ENCODE measurements at regions not wholly inside any gene's neighbourhood (a gene's known extent, or its start where the extent isn't known, plus 50 kb on each side); places are given as distances from the start of the nearest gene placed in this dataset.

DNA sequence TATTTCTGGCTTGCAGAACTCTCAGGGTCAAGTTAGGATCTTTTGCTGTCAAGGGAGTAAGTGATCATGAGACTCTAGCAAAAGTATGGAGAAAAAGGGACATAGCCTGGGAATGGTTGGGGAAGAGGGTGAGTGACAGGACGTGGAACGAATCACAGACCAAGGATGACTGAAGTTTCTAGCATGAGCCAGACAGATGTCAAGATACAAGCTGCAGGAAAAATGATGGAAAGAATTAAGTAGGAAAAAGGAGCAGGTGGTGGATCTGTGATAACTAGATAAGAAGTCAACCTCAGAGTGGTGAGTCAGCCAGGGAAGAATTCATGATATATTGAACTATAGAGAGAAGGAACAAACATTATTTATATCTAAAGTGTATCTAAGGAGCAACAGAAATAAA, 159.8 kb upstream of the SYNDIG1 start:
- H3K36me3 ChIP-seq, result no peaks in the 10 kb centered on the region
- peaks cover 0 to 9% (median 0%) of the 10 kb centered on the region in 3 donors for H3K27me3 ChIP-seq
- H3K9me3 ChIP-seq, result no peaks in the 10 kb centered on the region
- WGBS, 2 donors, result 81 to 85% methylated on average over 2 of the region's 2 CpGs
- TF ChIP-seq POLR2AphosphoS5 (IDR thresholded peaks at IDR 0.05), result no peak
- TF ChIP-seq, protein P1, sequence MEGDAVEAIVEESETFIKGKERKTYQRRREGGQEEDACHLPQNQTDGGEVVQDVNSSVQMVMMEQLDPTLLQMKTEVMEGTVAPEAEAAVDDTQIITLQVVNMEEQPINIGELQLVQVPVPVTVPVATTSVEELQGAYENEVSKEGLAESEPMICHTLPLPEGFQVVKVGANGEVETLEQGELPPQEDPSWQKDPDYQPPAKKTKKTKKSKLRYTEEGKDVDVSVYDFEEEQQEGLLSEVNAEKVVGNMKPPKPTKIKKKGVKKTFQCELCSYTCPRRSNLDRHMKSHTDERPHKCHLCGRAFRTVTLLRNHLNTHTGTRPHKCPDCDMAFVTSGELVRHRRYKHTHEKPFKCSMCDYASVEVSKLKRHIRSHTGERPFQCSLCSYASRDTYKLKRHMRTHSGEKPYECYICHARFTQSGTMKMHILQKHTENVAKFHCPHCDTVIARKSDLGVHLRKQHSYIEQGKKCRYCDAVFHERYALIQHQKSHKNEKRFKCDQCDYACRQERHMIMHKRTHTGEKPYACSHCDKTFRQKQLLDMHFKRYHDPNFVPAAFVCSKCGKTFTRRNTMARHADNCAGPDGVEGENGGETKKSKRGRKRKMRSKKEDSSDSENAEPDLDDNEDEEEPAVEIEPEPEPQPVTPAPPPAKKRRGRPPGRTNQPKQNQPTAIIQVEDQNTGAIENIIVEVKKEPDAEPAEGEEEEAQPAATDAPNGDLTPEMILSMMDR (IDR thresholded peaks at IDR 0.05), result no peak
- H3K4me1 ChIP-seq, result no peaks in the 10 kb centered on the region
- no peak overlapping the region for H3K27ac ChIP-seq
- no peak overlapping the region for H3K4me3 ChIP-seq
- DNase-seq, result no peak
- intact Hi-C loops (cut with DNase I), result no loop called here

DNA sequence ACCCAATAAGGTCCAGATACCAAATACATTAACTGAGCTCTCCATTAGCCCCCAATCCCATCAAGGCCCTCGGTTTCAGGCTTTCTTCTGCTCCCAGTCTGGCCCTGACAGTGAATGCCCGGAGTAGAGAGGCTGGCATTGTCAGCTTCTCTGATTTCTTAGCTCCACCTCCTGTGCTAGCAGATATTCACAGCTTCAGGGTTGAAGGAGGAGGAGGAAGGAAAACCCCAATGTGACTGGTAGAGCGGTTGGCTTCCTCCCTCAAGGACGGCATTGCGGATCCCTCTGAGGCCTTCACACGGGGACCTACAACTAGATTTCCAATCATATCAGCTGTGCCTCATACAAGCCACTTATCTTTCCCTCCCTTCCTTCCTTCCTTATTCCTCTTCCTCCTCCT, 164.1 kb upstream of the SYNDIG1 start:
- intact Hi-C loops (cut with DNase I), result no loop called here
- Histone ChIP-seq H3K36me3 (no peaks in the 10 kb centered on the region), H3K9me3 (no peaks in the 10 kb centered on the region), H3K4me3 (no peak overlapping the region), H3K27me3 (peaks cover 0 to 2% (median 0%) of the 10 kb centered on the region in 3 donors), H3K27ac (no peak overlapping the region), H3K4me1 (no peaks in the 10 kb centered on the region)
- WGBS, 2 donors, result 50 to 61% methylated on average over 6 of the region's 6 CpGs
- TF ChIP-seq POLR2A (IDR thresholded peaks at IDR 0.05) (no peak), EP300 (IDR thresholded peaks at IDR 0.05) (no peak), POLR2AphosphoS5 (IDR thresholded peaks at IDR 0.05) (no peak)
- TF ChIP-seq, protein P1 (IDR thresholded peaks at IDR 0.05), result no peak
- no peak for DNase-seq

DNA sequence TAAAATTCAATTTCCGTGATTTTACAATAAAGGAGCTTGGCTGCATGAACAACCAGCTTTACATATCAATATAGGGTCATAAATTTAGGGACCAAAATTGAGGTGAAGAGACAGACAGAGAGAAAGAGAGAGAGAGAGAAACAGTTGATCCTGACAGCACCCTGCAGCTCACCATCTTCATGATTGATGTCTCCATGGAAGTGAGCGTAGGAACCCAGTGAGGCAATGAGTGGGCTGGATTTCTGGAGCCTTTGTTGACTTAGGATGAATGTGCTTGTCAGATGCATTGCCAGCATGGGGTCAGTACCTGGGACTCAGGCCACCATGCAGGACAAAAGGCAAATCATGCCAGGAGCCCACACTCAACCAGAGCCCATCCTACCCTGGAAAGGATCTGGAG, 165.1 kb upstream of the SYNDIG1 start:
- Histone ChIP-seq H3K4me1 (no peaks in the 10 kb centered on the region), H3K9me3 (no peaks in the 10 kb centered on the region), H3K27ac (no peak overlapping the region), H3K36me3 (no peaks in the 10 kb centered on the region), H3K4me3 (no peak overlapping the region), H3K27me3 (no peaks in the 10 kb centered on the region)
- intact Hi-C loops (cut with DNase I), result no loop called here
- 83 to 87% methylated on average over 2 of the region's 2 CpGs for WGBS, 2 donors
- no peak for TF ChIP-seq POLR2A (IDR thresholded peaks at IDR 0.05)
- TF ChIP-seq EP300 (IDR thresholded peaks at IDR 0.05), result no peak
- TF ChIP-seq, protein P1 (IDR thresholded peaks at IDR 0.05), result no peak
- TF ChIP-seq POLR2AphosphoS5 (IDR thresholded peaks at IDR 0.05), result no peak
- no peak for DNase-seq

DNA sequence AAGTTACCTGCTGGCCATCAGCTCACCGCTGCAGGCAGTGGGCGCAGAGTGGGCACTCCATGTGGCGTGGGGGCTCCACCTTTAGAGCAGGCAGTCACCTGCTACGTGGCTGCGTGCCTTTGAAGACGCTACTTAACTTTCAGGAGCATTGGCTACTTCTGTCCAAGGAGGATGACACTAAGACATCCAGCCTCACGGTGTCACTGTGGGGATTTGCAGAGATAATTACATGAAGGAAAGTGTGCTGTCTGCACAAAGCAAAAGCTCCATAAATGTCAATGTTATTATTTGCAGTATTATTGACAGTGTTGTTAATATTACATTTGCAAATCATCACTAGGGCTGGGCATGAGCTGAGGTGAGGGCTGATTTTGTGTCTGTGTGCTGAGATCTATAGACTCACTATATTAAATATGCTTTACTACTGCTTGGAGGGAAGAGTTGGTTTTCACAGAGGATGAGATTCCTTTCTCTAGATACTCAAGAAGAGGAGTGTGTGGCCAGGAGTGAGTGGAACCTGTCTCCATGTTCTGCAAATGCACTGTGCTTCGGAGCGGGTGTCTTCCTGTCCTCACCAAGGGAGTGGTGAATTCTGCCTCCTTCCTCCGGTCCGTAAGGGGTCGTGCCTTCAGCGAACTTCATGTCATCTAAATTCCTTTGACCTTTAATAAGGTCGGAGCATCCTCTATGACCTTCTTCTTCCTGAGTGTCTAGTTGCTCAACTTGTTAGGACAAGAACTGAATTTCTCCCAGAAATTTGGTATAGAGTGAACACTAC, 165.8 kb upstream of the SYNDIG1 start:
- no peak overlapping the region for H3K4me3 ChIP-seq
- H3K27ac ChIP-seq, result no peak overlapping the region
- intact Hi-C loops (cut with DNase I), result no loop called here
- no peaks in the 10 kb centered on the region for H3K27me3 ChIP-seq
- no peaks in the 10 kb centered on the region for H3K9me3 ChIP-seq
- DNase-seq, result no peak
- WGBS, 2 donors, result 71 to 85% methylated on average over 14 of the region's 14 CpGs
- no peaks in the 10 kb centered on the region for H3K36me3 ChIP-seq
- H3K4me1 ChIP-seq, result no peaks in the 10 kb centered on the region
- TF ChIP-seq POLR2A (IDR thresholded peaks at IDR 0.05), result no peak
- no peak for TF ChIP-seq POLR2AphosphoS5 (IDR thresholded peaks at IDR 0.05)
- TF ChIP-seq, protein P1 (IDR thresholded peaks at IDR 0.05), result no peak
- no peak for TF ChIP-seq EP300 (IDR thresholded peaks at IDR 0.05)

DNA sequence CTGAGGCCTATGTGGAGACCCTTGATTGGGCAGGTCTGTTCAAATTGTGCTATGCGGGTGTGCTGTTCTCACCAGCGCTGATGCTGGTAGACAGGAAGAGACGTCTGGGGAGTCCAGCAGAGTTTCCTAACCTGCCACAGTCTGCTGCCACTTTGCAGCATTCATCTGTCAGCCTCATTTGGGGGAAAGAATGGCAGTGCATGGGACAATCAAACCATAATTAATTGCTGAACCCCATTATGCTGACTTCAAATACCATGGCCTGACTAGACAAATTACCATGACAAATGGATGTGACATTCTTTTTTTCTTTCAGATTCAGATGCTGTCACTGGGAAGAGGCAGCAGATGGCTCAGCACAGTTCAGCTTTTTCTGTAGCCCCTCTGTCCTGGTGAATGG, 171.4 kb upstream of the SYNDIG1 start:
- WGBS, 2 donors, result 81 to 82% methylated on average over 3 of the region's 3 CpGs
- Histone ChIP-seq H3K4me3 (no peak overlapping the region), H3K36me3 (no peaks in the 10 kb centered on the region), H3K27ac (no peak overlapping the region), H3K9me3 (no peaks in the 10 kb centered on the region), H3K27me3 (no peaks in the 10 kb centered on the region), H3K4me1 (no peaks in the 10 kb centered on the region)
- no peak for DNase-seq
- TF ChIP-seq, protein P1 (IDR thresholded peaks at IDR 0.05), result no peak
- no peak for TF ChIP-seq EP300 (IDR thresholded peaks at IDR 0.05)
- no peak for TF ChIP-seq POLR2AphosphoS5 (IDR thresholded peaks at IDR 0.05)
- TF ChIP-seq POLR2A (IDR thresholded peaks at IDR 0.05), result no peak
- intact Hi-C loops (cut with DNase I), result no loop called here

Data from sigmoid colon (tissue), 6 donors.